ENCODE measurements at regions not wholly inside any gene's neighbourhood (a gene's known extent, or its start where the extent isn't known, plus 50 kb on each side); places are given as distances from the start of the nearest gene placed in this dataset.

DNA sequence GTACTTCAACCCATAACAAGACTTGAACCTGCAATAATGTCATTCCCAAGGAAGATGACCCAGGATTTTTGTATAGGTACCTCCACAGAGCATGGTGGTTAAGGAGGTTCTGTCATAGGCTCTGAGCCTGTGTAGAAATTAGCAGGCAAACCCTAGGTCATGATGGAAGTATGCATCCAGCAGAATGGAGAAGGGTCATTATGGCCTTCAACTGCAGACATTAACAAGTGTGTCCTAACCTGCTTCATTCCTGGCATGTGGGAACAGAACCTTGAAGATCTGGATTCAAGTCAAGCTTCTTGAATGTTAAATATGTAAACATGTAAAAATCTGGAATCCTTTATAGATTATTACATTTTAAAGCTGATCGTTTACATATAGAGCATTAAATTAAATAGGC lies 116.2 kb upstream of the SLC38A4 start:
- TF ChIP-seq, protein P1, sequence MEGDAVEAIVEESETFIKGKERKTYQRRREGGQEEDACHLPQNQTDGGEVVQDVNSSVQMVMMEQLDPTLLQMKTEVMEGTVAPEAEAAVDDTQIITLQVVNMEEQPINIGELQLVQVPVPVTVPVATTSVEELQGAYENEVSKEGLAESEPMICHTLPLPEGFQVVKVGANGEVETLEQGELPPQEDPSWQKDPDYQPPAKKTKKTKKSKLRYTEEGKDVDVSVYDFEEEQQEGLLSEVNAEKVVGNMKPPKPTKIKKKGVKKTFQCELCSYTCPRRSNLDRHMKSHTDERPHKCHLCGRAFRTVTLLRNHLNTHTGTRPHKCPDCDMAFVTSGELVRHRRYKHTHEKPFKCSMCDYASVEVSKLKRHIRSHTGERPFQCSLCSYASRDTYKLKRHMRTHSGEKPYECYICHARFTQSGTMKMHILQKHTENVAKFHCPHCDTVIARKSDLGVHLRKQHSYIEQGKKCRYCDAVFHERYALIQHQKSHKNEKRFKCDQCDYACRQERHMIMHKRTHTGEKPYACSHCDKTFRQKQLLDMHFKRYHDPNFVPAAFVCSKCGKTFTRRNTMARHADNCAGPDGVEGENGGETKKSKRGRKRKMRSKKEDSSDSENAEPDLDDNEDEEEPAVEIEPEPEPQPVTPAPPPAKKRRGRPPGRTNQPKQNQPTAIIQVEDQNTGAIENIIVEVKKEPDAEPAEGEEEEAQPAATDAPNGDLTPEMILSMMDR (IDR thresholded peaks at IDR 0.05): no peak
- no peak for TF ChIP-seq POLR2A (IDR thresholded peaks at IDR 0.05)
- Histone ChIP-seq H3K4me1 (no peaks in the 10 kb centered on the region), H3K4me3 (no peak overlapping the region), H3K36me3 (no peaks in the 10 kb centered on the region), H3K9me3 (no peaks in the 10 kb centered on the region), H3K27me3 (no peaks in the 10 kb centered on the region), H3K27ac (no peak overlapping the region)
- no peak for DNase-seq

DNA sequence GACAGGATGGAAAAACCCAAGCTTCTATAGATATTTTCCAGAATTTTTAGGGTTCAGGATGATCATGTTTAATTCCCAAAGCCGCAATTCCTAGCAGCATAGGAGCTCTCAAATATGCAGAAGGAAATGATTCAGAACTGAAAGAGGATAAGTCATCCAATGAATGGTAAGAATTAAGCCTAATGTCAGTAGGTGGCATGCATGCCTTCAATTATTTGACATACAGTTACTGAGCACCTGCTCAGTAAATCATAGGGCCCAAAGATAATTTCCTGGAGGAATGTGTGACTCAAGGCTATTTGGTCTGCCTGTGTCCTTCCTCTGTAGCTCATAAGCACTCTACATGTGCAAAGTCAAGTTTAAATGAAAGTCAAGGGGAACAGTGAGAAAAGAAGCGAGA lies 116.8 kb upstream of the SLC38A4 start:
- Histone ChIP-seq H3K9me3 (no peaks in the 10 kb centered on the region), H3K4me1 (no peaks in the 10 kb centered on the region), H3K27ac (no peak overlapping the region), H3K27me3 (no peaks in the 10 kb centered on the region), H3K36me3 (no peaks in the 10 kb centered on the region), H3K4me3 (no peak overlapping the region)
- DNase-seq: no peak
- no peak for TF ChIP-seq POLR2A (IDR thresholded peaks at IDR 0.05)
- TF ChIP-seq, protein P1 (IDR thresholded peaks at IDR 0.05): no peak

DNA sequence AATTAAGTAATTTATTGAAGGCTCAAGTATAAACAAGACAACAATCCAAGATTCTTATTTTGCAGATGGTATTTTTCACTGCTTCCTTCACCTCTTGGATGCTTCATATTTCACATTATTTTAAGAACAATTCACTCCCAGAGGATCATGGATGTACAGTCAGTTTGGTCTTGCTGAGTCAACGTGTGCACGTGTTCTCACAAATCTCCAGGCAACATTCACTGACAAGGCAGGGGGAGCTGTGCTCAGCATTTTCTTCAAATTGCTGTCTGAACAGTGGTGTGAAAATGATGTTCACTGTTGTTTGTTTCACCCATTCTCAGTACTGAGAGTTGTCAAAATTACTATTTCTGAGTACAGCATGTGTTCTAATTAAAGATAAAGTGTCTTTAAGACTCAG lies 118.3 kb upstream of the SLC38A4 start:
- DNase-seq: no peak
- no peaks in the 10 kb centered on the region for H3K27me3 ChIP-seq
- H3K36me3 ChIP-seq: no peaks in the 10 kb centered on the region
- no peaks in the 10 kb centered on the region for H3K4me1 ChIP-seq
- TF ChIP-seq POLR2A (IDR thresholded peaks at IDR 0.05): no peak
- TF ChIP-seq, protein P1 (IDR thresholded peaks at IDR 0.05): no peak
- no peaks in the 10 kb centered on the region for H3K9me3 ChIP-seq
- no peak overlapping the region for H3K27ac ChIP-seq
- no peak overlapping the region for H3K4me3 ChIP-seq

DNA sequence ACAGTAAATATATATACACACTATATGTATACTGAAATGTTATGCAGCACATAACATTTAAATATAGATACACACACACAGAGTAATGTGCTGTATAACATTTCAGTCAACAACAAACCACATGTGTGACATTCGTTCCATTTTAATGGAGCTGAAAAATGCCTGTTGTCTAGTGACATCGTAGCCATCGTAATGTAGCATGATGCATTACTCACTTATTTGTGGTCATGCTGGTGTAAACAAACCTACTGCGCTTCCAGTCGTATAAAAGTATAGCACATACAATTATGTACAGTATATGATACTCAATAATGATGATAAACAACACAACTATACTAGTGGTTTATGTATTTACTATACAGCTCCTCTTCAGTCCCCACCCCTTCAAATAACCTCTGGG lies 119.0 kb upstream of the SLC38A4 start:
- H3K4me3 ChIP-seq: no peak overlapping the region
- no peak for TF ChIP-seq POLR2A (IDR thresholded peaks at IDR 0.05)
- TF ChIP-seq, protein P1 (IDR thresholded peaks at IDR 0.05): no peak
- no peaks in the 10 kb centered on the region for H3K9me3 ChIP-seq
- H3K27me3 ChIP-seq: no peaks in the 10 kb centered on the region
- H3K36me3 ChIP-seq: no peaks in the 10 kb centered on the region
- no peaks in the 10 kb centered on the region for H3K4me1 ChIP-seq
- no peak for DNase-seq
- H3K27ac ChIP-seq: no peak overlapping the region

DNA sequence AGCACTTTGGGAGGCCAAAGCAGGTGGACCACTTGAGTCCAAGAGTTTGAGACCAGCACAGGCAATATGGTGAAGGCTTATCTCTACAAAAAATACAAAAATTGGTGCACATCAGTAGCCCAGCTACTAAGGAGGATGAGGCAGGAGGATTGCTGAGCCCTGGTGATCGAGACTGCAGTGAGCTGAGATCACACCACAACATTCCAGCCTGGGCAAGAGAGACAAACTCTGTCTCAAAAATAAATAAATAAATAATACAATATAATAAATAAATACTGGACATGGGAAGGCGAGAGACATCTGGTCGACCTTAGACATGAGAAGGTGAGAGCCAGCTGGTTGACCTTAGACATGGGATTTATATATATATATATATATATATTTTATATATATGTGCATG lies 119.8 kb upstream of the SLC38A4 start:
- H3K27ac ChIP-seq: no peak overlapping the region
- no peaks in the 10 kb centered on the region for H3K4me1 ChIP-seq
- TF ChIP-seq, protein P1 (IDR thresholded peaks at IDR 0.05): no peak
- no peak for TF ChIP-seq POLR2A (IDR thresholded peaks at IDR 0.05)
- no peaks in the 10 kb centered on the region for H3K27me3 ChIP-seq
- H3K9me3 ChIP-seq: no peaks in the 10 kb centered on the region
- H3K4me3 ChIP-seq: no peak overlapping the region
- no peaks in the 10 kb centered on the region for H3K36me3 ChIP-seq
- no peak for DNase-seq

DNA sequence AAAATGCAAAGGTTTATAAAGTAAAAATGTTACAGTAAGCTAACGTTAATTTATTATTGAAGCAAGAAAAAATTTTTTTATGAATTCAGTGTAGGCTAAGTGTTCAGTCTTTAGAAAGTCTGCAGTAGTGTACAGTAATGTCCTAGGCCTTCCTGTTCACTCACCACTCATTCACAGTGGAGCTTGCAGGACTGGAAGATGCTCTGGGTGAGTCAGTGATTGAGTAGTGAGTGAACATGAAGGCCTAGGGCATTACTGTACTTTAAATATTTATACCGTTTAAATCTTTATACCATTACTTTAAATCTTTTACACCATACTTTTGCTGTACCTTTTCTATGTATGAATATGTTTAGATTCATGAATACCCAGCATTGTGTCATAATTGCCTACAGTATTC lies 120.3 kb upstream of the SLC38A4 start:
- Histone ChIP-seq H3K4me3 (no peak overlapping the region), H3K27ac (no peak overlapping the region), H3K36me3 (no peaks in the 10 kb centered on the region), H3K9me3 (no peaks in the 10 kb centered on the region), H3K27me3 (no peaks in the 10 kb centered on the region), H3K4me1 (no peaks in the 10 kb centered on the region)
- DNase-seq: no peak
- TF ChIP-seq POLR2A (IDR thresholded peaks at IDR 0.05): no peak
- TF ChIP-seq, protein P1 (IDR thresholded peaks at IDR 0.05): no peak

All from Peyer's patch (tissue), 4 donors.